Activated CD4-positive, alpha-beta T cell treated with anti-CD3 and anti-CD28 coated beads, Interleukin-2, amount 50 U/mL, for 24 hours (primary cell): ENCODE measurements at regions not wholly inside any gene's neighbourhood (a gene's known extent, or its start where the extent isn't known, plus 50 kb on each side); places are given as distances from the start of the nearest gene placed in this dataset.
"Not testable (repeated sequence)": the region's sequence is repeated elsewhere in the genome, so short reads cannot be mapped to it uniquely, and the experiment has no call there.

Experiments used
- DNase-seq, 2 donors: peaks; one replicate each; pipeline ENCODE4 v3.0.0-alpha.2; 2020; ENCODE audit warnings: low read depth in 1 of 2, low spot score in 1 of 2

GRCh38 chr18:63071701-63072141 is 247.8 kb downstream of the BCL2 start:
- no peak for DNase-seq

GRCh38 chr18:63070767-63071502 is 248.6 kb downstream of the BCL2 start:
- no peak for DNase-seq

- DNase-seq: no peak
Measured at GRCh38 chr18:63069496-63069895, 250.1 kb downstream of the BCL2 start.

- DNase-seq: peak in 1 of 2 donors; percentile 5
Measured at GRCh38 chr18:63067939-63068338, 251.6 kb downstream of the BCL2 start.

GRCh38 chr18:63065172-63065571 is 254.4 kb downstream of the BCL2 start:
- DNase-seq: no peak

GRCh38 chr18:63063171-63063570 is 256.4 kb downstream of the BCL2 start:
- no peak for DNase-seq

- DNase-seq: no peak
Measured at GRCh38 chr18:63062246-63062645, 257.3 kb downstream of the BCL2 start.

GRCh38 chr18:63061303-63061702 is 258.3 kb downstream of the BCL2 start:
- no peak for DNase-seq

GRCh38 chr18:63058521-63058920 is 261.0 kb downstream of the BCL2 start:
- DNase-seq: no peak

GRCh38 chr18:63057707-63058106 is 261.9 kb downstream of the BCL2 start:
- no peak for DNase-seq

- no peak for DNase-seq
Measured at GRCh38 chr18:63054901-63055584, 264.5 kb downstream of the BCL2 start.

GRCh38 chr18:63051928-63052327 is 267.6 kb downstream of the BCL2 start:
- DNase-seq: no peak

- DNase-seq: not testable (repeated sequence)
Measured at GRCh38 chr18:63050667-63051395, 268.7 kb downstream of the BCL2 start.

- no peak for DNase-seq
Measured at GRCh38 chr18:63046375-63046774, 273.2 kb downstream of the BCL2 start.

- DNase-seq: no peak
Measured at GRCh38 chr18:63043516-63043915, 276.1 kb downstream of the BCL2 start.

- DNase-seq: no peak
Measured at GRCh38 chr18:63042351-63042750, 277.2 kb downstream of the BCL2 start.

- DNase-seq: no peak
Measured at GRCh38 chr18:63040788-63041410, 278.7 kb downstream of the BCL2 start.

- no peak for DNase-seq
Measured at GRCh38 chr18:63037491-63037890, 282.1 kb downstream of the BCL2 start.

GRCh38 chr18:63031375-63031774 is 288.2 kb downstream of the BCL2 start:
- no peak for DNase-seq
